ENCODE measurements at regions not wholly inside any gene's neighbourhood (a gene's known extent, or its start where the extent isn't known, plus 50 kb on each side); places are given as distances from the start of the nearest gene placed in this dataset.
A peak's percentile ranks its signal among the peaks of the same experiment; 100 is the strongest.

DNA sequence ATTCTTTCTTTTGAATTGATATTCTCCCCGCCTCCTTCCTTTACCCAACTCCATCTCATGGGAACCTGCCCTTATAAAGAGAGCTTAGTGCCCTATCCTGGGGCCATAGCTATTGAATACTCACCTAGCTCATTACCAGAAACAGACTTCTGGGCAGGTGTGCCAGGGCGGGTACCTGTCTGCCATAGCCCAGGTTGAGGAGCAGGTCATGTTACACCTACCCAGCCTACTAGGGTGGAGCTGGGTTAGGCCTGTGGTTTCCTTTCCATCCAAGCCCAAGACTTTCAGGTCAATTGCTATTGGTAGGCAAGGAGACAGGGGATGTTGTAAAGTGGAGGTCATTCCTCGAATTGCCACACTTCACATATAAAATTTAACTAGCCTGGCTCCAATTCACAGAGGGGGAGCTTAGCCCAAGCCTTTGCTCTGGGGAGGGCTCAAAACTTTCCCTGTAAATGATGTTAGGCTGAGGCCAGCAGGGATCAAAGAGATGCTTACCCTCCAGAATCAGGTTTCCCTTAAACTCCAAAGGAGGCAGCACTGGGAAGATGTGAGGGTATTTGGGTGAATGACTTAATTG lies 87.1 kb upstream of the IPO9 start:
- WGBS, 2 experiments (ENCODE audit: extremely low coverage in 1 of 2, insufficient coverage in 1 of 2, insufficient read length in 1 of 2, insufficient replicate concordance in 2 of 2, low coverage in 1 of 2, low lambda C conversion rate in 2 of 2, missing lambda C conversion rate in 1 of 2), result 74% methylated on average over 3 of the region's 3 CpGs; no CpG with 5 or more reads in 1 of the 2 experiments
- Histone ChIP-seq H2AFZ (ENCODE audit: low read length) (no peak overlapping the region), H3K36me3 (ENCODE audit: control insufficient read depth in 2 of 4, insufficient read depth in 4 of 4, low read length in 3 of 4) (peaks cover 0 to 16% (median 1%) of the 10 kb centered on the region in 4 experiments; a peak in 3 of 8 replicates), H3K18ac (ENCODE audit: extremely low read depth, low read length) (no peak overlapping the region), H4K5ac (ENCODE audit: insufficient read length, low read depth, low read length) (no peak overlapping the region), H3K23ac (ENCODE audit: insufficient read length) (no peak overlapping the region), H2AK5ac (ENCODE audit: low read depth, low read length) (no peak overlapping the region), H3K56ac (replicated peaks; ENCODE audit: insufficient read length, low read depth, low read length) (no peak overlapping the region), H2BK120ac (replicated peaks; ENCODE audit: low read depth, low read length) (no peak overlapping the region), H3K4ac (replicated peaks; ENCODE audit: insufficient read length, low read depth, low read length) (no peak overlapping the region), H3K4me1 (replicated peaks in 1 of 4; ENCODE audit: control insufficient read depth in 3 of 4, insufficient read depth in 4 of 4, low read length in 3 of 4) (peaks cover 27 to 37% (median 35%) of the 10 kb centered on the region in 4 experiments), H3K9me3 (ENCODE audit: insufficient read depth in 2 of 2, low read depth in 1 of 2, low read length in 1 of 2) (no peaks in the 10 kb centered on the region), H3K14ac (ENCODE audit: insufficient read length) (no peak overlapping the region), H2BK20ac (ENCODE audit: low read length) (no peak overlapping the region), H3K27ac (ENCODE audit: low read depth, low read length) (no peak overlapping the region), H4K91ac (replicated peaks; ENCODE audit: insufficient read length, low read length) (no peak overlapping the region), H2BK5ac (ENCODE audit: low read depth, low read length) (no peak overlapping the region), H3K79me2 (ENCODE audit: control insufficient read depth in 1 of 2, insufficient read depth in 2 of 2, low read length in 2 of 2) (peaks cover 0 to 48% of the 10 kb centered on the region in 2 experiments; a peak in 3 of 4 replicates), H2BK12ac (ENCODE audit: low read depth, low read length) (no peak overlapping the region), H3K9ac (replicated peaks in 1 of 4; ENCODE audit: extremely low read depth in 1 of 4, low read depth in 3 of 4, low read length in 3 of 4) (no peak overlapping the region), H3K4me2 (ENCODE audit: insufficient read depth in 1 of 2, low read depth in 2 of 2, low read length in 2 of 2) (peak overlapping the region in 1 of 2 experiments; percentile 90; a peak in 1 of 4 replicates), H4K20me1 (replicated peaks in 1 of 2; ENCODE audit: control insufficient read depth in 1 of 2, insufficient read depth in 2 of 2, low read length in 2 of 2) (peaks cover 0 to 7% of the 10 kb centered on the region in 2 experiments), H2BK15ac (ENCODE audit: low read length) (no peak overlapping the region), H4K8ac (ENCODE audit: extremely low read depth, insufficient read depth, low read length) (no peak overlapping the region), H3K23me2 (ENCODE audit: low read depth, low read length) (peaks cover 11% of the 10 kb centered on the region; the same call in 1 of the 2 replicates), H3K79me1 (ENCODE audit: low read depth, low read length) (peaks cover 6% of the 10 kb centered on the region), H3K4me3 (ENCODE audit: extremely low read depth in 1 of 4, insufficient read depth in 2 of 4, low read depth in 3 of 4, low read length in 4 of 4) (no peak overlapping the region; a peak in 1 of 8 replicates), H3K27me3 (replicated peaks in 1 of 4; ENCODE audit: control insufficient read depth in 3 of 4, extremely low read depth in 1 of 4, insufficient read depth in 3 of 4, low read length in 3 of 4) (no peaks in the 10 kb centered on the region)
- DNase-seq (ENCODE audit: low read depth in 1 of 2, low spot score in 2 of 2) (no peak), FAIRE-seq (no peak)
- ChIA-PET CTCF (ENCODE audit: partially characterized antibody) (interaction anchor here (0.8 to 14.5 kb wide), 18 partner anchors 11 to 306 kb away, joined by 3 to 146 read pairs (median 4); no protein-coding TSS in a partner anchor), POLR2A (ENCODE audit: partially characterized antibody) (interaction anchor here (0.6 to 1.3 kb wide), 2 partner anchors 11 to 93 kb away, joined by 3 read pairs; no protein-coding TSS in a partner anchor)
- TF ChIP-seq EZH2 (IDR thresholded peaks at IDR 0.05; ENCODE audit: low read depth, low read length, severe bottlenecking), result no peak
- TF ChIP-seq, protein P1, sequence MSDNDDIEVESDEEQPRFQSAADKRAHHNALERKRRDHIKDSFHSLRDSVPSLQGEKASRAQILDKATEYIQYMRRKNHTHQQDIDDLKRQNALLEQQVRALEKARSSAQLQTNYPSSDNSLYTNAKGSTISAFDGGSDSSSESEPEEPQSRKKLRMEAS (IDR thresholded peaks at IDR 0.05), result no peak
- TF ChIP-seq, protein P2, sequence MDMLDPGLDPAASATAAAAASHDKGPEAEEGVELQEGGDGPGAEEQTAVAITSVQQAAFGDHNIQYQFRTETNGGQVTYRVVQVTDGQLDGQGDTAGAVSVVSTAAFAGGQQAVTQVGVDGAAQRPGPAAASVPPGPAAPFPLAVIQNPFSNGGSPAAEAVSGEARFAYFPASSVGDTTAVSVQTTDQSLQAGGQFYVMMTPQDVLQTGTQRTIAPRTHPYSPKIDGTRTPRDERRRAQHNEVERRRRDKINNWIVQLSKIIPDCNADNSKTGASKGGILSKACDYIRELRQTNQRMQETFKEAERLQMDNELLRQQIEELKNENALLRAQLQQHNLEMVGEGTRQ (IDR thresholded peaks at IDR 0.05; ENCODE audit: low read length), result no peak
- TF ChIP-seq SP2 (IDR thresholded peaks at IDR 0.05; ENCODE audit: low read length), result no peak
- TF ChIP-seq GABPA (IDR thresholded peaks at IDR 0.05; ENCODE audit: borderline replicate concordance, insufficient read depth, low read length), result no peak
- TF ChIP-seq SAP30 (IDR thresholded peaks at IDR 0.05; ENCODE audit: insufficient read depth, insufficient replicate concordance, low read length), result no peak
- TF ChIP-seq TBP (IDR thresholded peaks at IDR 0.05; ENCODE audit: low read depth, low read length), result no peak
- no peak for TF ChIP-seq POLR2AphosphoS5 (IDR thresholded peaks at IDR 0.05; ENCODE audit: low read depth, low read length)
- no peak for TF ChIP-seq BRCA1 (IDR thresholded peaks at IDR 0.05; ENCODE audit: low read depth, low read length)
- no peak for TF ChIP-seq FOSL1 (IDR thresholded peaks at IDR 0.05; ENCODE audit: insufficient read depth, low read depth, low read length)
- TF ChIP-seq POLR2A (IDR thresholded peaks at IDR 0.05; ENCODE audit: control extremely low read depth in 1 of 2, low read depth in 2 of 2, low read length in 2 of 2), result no peak
- TF ChIP-seq RBBP5 (IDR thresholded peaks at IDR 0.05; ENCODE audit: borderline replicate concordance, low read depth, low read length), result no peak

Measured in H1 (cell line).